ENCODE measurements at regions not wholly inside any gene's neighbourhood (a gene's known extent, or its start where the extent isn't known, plus 50 kb on each side); places are given as distances from the start of the nearest gene placed in this dataset.
"Not testable (repeated sequence)": the region's sequence is repeated elsewhere in the genome, so short reads cannot be mapped to it uniquely, and the experiment has no call there.

DNA sequence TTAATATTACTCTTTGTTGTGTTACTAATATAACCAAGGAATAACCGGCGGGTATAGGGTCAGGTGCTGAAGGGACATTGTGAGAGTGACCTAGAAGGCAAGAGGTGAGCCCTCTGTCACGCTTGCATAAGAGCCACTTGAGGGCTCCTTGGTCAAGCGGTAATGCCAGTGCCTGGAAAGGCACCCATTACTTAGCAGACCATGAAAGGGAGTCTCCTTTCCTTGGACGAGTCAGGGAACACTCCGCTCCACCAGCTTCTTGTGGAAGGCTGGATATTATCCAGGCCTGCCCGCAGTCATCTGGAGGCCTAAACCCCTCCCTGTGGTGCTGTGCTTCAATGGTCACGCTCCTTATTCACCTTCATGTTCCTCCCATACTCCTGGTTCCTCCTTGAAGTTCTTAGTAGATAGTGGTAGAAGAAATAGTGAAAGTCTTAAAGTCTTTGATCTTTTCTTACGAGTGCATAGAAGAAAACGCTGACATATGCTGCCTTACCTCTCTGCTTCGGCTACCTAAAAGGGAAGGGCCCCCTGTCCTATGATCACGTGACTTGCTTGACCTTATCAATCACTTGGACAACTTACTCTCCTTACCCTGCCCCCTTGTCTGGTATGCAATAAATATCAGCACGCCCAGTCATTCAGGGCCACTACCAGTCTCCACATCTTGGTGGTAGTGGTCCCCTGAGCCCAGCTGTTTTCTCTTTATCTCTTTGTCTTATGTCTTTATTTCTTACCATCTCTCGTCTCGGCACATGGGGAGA lies 59.6 kb upstream of the DMRTB1 start:
- not testable (repeated sequence) for DNase-seq (ENCODE audit: low read depth in 3 of 3, low spot score in 1 of 3)

DNA sequence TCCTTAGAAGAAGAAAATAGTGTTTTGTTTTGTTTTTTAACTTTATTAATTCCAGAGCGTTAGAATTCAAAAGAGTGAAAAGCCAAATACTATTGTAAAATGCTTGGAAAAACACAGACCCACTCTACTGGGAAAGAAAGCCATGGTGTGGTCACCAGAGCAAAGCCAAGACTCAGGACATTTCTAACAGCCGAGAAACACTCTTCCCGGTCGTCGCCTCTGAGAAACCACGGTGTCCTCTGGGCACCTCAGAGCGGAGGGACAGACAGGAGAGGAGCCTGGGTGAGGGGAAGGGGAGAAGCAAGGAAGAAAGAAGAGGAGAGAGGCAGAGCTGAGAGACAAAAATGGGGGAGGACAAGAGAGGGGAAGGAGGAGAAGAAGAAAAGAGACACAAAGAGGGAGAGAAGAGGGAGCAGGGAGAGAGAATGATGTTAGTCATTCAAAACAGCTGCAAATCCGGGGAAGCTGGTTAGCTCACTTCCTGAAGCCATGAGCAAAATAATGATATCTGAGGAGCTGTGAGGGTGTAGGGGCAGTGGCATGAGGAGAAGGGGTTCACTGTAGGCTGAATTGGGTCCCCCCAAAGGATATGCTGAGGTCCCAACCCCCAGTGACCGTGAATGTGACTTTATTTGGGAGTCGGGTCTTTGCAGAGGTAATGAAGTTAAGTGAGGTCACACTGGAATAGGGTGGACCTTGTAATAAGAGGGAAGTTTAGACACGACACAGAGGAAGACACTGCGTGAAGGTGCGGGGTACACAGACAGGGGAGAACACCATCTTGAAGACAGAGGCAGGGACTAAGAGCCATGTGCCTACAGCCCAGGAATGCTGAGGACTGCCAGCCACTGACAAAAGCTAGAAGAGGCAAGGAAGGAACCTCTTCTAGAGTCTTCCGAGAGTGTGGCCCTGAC lies 58.2 kb upstream of the DMRTB1 start:
- DNase-seq (ENCODE audit: low read depth in 3 of 3, low spot score in 1 of 3), result no peak

DNA sequence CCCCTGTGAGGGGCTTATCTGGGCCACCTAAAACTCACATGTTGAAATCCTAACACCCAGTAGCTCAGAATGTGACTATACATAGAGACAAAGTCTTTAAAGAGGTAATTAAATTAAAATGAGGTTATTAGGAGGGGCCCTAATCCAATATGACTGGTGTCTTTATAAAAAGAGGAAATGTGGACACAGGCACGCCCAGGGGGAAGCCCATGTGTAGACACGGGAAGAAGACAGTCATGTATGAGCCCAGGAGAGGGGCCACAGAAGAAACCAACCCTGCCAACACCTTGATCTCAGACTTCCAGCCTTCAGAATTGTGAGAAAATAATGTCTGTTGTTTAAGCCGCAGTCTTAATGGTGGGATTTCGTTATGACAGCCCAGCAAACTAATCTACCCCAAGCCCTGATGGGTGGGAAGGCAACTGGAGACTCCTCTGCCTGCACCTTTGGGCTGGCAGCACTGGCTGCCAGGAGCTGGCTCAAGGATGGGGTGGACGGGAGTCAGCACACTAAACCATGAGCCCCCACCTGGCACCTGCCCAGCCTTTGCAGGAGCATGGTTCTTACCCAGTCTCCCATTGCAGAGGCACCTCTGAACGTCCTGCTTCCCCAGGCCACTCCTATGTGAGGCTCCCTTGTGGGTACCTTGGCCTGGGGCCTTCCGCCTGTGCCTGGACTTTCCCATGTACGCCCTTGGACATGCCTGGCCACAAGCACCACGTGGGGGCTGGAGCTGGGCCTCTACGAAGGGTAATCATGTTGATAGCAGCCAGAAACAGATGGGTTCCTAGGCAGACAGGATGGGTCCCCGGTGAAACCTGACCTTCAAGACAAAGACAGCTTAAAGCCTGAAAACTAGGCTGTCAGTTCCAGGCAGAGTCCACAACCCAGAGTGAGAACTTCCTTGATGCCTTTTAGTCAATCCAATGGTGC lies 57.1 kb upstream of the DMRTB1 start:
- no peak for DNase-seq (ENCODE audit: low read depth in 3 of 3, low spot score in 1 of 3)

DNA sequence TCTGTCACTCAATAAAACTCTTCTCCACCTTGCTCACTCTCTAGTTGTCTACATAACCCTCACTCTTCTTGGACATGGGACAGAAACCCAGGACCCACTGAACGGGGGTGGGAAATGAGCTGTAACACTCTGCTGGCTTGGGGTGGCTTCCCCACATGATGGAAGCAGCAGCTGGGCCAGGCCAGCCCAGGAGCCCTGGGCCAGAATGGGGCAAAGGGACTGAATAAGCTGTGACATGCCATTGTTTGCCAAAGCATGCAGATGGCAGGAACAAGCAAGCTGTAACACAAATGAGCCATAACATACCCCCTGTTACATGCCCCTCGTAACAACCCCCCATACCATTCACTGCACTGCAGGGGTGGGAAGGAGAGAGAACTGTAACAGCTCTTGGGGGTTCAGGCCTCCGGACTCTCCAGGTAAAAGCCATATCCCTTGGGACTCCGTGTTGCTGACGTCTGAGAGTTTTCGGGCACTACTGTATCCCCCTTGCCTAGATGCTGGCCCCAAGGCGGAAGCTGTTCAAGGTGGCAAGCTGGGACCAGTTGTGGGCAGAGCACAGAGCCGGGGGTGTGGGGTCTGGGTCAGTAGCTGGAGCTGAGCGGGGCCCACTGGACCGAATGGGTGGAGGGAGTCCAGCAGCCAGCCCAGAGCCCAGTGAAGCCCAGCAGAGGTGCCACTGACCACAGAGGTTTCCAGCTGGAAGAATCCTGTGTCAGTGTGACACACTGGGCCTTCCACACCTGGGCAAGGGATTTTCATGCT lies 56.1 kb upstream of the DMRTB1 start:
- no peak for DNase-seq (ENCODE audit: low read depth in 3 of 3, low spot score in 1 of 3)

DNA sequence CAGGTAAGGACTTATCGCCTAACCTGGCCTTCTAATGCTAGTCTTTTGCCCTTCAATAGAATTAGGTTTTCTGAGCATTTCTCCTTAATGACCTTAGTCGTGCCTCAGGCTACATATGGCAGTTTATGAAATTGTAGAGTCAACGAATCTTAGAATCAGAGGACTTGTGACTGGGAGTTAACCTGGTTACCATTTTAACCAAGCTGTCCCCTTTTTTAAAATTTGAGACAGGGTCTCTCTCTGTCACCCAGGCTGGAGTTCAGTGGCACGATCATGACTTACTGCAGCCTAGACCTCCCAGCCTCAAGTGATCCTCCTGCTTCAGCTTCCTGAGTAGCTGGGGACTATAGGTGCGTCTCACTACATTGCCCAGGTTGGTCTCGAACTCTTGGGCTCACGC lies 53.5 kb upstream of the DMRTB1 start:
- no peak for DNase-seq (ENCODE audit: low read depth in 3 of 3, low spot score in 1 of 3)

DNA sequence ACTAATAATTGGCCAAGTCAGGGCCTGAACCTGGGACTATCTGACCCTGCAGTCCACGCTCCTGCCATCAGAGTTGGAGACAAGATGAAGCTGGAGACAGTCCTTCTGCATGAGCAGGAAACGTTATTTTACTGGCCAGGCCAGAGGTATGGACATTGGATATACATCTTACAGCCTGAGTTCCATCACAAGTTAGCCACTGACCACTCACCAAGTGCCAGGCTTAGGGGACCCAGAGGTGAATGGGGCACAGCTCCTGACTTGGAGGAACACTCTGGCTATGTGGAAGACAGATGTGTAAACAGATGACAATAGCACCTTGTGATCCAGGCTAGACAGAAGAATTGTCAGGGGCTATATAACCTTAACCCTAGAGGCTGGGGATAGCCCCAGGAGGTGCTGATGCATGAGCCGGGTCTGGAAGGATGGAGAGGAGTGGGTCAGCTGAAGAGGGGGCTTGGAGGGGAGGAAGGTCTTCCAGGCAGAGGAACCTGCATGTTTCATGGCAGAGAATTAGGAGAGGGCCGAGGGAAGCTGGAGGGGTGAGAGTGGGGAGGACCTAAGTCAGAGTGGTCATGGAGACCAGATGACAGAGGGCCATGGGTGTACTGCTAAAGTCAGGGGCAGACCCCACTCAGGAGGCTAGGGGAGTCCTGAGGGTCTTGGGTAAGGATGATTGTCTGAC lies 52.5 kb upstream of the DMRTB1 start:
- DNase-seq (ENCODE audit: low read depth in 3 of 3, low spot score in 1 of 3), result no peak

DNA sequence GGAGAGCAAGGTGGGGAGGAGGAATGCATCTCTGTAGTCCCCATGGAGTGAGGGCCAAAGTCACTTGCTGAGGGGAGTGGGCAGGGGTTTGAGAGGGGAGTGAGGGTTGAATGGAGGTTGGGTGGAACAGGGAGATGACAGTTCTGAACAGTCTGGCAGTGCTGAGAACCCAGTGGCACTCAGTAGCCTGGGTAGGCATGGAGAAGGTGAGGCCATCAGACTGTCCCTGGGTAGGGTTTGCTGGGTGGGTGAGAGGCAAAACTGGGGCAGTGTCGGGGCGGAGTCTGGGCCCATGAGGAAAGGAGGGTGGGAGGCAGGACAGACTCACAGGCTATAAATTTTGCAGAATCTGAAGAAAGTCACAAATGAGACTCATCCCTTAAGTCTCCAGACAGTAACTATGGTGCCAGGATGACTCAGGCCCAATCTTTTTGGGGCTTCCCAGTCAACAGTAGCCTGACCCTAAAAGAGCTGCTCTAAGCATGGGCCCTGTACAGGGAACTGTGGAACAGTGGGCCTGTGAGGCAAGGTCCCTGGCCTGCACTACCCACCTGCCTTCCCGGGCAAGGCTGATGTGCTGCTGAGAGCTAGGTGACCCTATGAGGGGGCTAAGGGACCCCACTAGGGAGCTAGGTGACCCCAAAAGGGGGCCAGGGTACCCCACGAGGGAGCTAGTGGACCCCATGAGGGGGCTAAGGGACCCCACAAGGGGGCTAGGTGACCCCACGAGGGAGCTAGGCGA lies 51.0 kb upstream of the DMRTB1 start:
- no peak for DNase-seq (ENCODE audit: low read depth in 3 of 3, low spot score in 1 of 3)

DNA sequence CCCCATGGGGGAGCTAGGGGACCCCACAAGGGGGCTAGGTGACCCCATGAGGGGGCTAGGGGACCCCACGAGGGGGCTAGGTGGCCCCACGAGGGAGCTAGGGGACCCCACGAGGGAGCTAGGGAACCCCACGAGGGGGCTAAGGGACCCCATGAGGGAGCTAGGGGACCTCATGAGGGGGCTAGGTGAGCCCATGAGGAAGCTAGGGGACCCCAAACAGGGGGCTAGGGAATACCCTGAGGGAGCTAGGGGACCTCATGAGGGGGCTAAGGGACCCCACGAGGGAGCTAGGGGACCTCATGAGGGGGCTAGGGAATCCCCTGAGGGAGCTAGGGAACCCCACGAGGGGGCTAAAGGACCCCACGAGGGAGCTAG lies 50.5 kb upstream of the DMRTB1 start:
- DNase-seq (ENCODE audit: low read depth in 3 of 3, low spot score in 1 of 3), result no peak

DNA sequence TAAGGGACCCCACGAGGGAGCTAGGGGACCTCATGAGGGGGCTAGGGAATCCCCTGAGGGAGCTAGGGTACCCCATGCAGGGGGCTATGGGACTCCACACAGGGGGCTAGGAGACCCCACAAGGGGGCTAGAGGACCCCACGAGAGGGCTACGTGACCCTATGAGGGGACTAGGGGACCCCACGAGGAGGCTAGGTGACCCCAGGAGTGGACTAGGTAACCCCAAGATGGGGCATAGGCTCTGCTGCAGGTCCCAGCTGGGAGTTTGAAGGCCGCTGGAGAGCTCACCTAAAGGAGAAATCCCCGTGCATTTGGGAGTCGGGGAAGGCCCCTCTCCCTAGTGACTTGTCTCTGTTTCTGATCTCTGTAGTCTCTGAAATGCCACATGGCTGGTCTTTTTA lies 50.0 kb upstream of the DMRTB1 start:
- DNase-seq (ENCODE audit: low read depth in 3 of 3, low spot score in 1 of 3), result no peak

Measured in stimulated activated CD4-positive, alpha-beta T cell treated with anti-CD3 and anti-CD28 coated beads, TNF-alpha, amount 100 ng/mL, for 1 hour (primary cell).